OCI-LY7 (cell line): ENCODE measurements at regions not wholly inside any gene's neighbourhood (a gene's known extent, or its start where the extent isn't known, plus 50 kb on each side); places are given as distances from the start of the nearest gene placed in this dataset.

ENCODE experiments used
- EZH2phosphoT487 ChIP-seq: fragments of 200-600 bp; sonication (generic); IDR thresholded peaks from 2 replicates; pipeline ENCODE4 v1.6.1; 2018; ENCODE audit warnings: low read depth, borderline replicate concordance, mild to moderate bottlenecking, mixed run types, antibody characterized with exemption, low read length, moderate library complexity, mixed read lengths
- TF ChIP-seq, protein P1 (sequence below): fragments of 200-600 bp; sonication (generic); conservative IDR thresholded peaks from 2 replicates; pipeline ENCODE4 v1.5.1; 2014; ENCODE audit warnings: mild to moderate bottlenecking, antibody characterized with exemption, low read length, moderate library complexity, mixed read lengths

DNA sequence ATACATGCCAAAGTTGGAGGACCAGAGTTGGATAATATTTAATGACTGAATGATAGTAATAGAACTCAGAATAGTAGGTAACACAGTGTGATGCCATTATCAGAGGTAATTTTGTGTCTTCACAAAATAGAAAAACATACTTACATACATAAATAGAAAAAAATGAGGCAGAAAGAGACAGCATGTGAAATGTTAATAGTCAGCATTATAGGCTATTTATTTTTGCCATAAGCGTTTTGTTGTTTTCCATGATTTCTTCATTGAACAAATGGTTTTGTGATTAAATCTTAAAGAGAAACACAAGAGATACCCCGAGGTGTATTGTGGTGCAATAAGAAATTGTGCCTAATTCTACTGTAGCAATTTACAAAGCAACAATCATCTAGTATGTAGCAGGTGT, 626.3 kb downstream of the KCNJ2 start:
- TF ChIP-seq, protein P1, sequence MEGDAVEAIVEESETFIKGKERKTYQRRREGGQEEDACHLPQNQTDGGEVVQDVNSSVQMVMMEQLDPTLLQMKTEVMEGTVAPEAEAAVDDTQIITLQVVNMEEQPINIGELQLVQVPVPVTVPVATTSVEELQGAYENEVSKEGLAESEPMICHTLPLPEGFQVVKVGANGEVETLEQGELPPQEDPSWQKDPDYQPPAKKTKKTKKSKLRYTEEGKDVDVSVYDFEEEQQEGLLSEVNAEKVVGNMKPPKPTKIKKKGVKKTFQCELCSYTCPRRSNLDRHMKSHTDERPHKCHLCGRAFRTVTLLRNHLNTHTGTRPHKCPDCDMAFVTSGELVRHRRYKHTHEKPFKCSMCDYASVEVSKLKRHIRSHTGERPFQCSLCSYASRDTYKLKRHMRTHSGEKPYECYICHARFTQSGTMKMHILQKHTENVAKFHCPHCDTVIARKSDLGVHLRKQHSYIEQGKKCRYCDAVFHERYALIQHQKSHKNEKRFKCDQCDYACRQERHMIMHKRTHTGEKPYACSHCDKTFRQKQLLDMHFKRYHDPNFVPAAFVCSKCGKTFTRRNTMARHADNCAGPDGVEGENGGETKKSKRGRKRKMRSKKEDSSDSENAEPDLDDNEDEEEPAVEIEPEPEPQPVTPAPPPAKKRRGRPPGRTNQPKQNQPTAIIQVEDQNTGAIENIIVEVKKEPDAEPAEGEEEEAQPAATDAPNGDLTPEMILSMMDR, result no peak
- no peak for TF ChIP-seq EZH2phosphoT487
